ENCODE measurements at regions not wholly inside any gene's neighbourhood (a gene's known extent, or its start where the extent isn't known, plus 50 kb on each side); places are given as distances from the start of the nearest gene placed in this dataset.

- no peak for TF ChIP-seq CTCF (IDR thresholded peaks at IDR 0.05)
- intact Hi-C loops (cut with DNase I): no loop called here
- Histone ChIP-seq H3K4me3 (no peak overlapping the region), H3K9me3 (no peaks in the 10 kb centered on the region), H3K27me3 (peaks cover 0 to 3% (median 0%) of the 10 kb centered on the region in 7 donors), H3K4me1 (no peaks in the 10 kb centered on the region), H3K36me3 (no peaks in the 10 kb centered on the region), H3K27ac (no peak overlapping the region)
- DNase-seq (no peak), ATAC-seq (no peak)
- 52 to 56% methylated on average over 1 of the region's 1 CpG for WGBS, 2 donors
Observed at GRCh38 chr10:33064706-33065105, 106.7 kb upstream of the ITGB1 start.

GRCh38 chr10:33057620-33058019 lies 99.6 kb upstream of the ITGB1 start:
- no peak for TF ChIP-seq CTCF (IDR thresholded peaks at IDR 0.05)
- no peak for DNase-seq
- H3K4me3 ChIP-seq: no peak overlapping the region
- no peaks in the 10 kb centered on the region for H3K9me3 ChIP-seq
- no peaks in the 10 kb centered on the region for H3K27me3 ChIP-seq
- WGBS, 2 donors: 91 to 93% methylated on average over 12 of the region's 12 CpGs
- H3K4me1 ChIP-seq: peaks cover 0 to 15% (median 3%) of the 10 kb centered on the region in 9 donors
- H3K27ac ChIP-seq: no peak overlapping the region
- intact Hi-C loops (cut with DNase I): no loop called here
- no peak for ATAC-seq
- H3K36me3 ChIP-seq: no peaks in the 10 kb centered on the region

GRCh38 chr10:33056828-33057596 lies 99.0 kb upstream of the ITGB1 start:
- Histone ChIP-seq H3K4me1 (peaks cover 0 to 15% (median 3%) of the 10 kb centered on the region in 9 donors), H3K27ac (no peak overlapping the region), H3K4me3 (no peak overlapping the region), H3K36me3 (no peaks in the 10 kb centered on the region), H3K27me3 (no peaks in the 10 kb centered on the region), H3K9me3 (no peaks in the 10 kb centered on the region)
- intact Hi-C loops (cut with DNase I): no loop called here
- no peak for TF ChIP-seq CTCF (IDR thresholded peaks at IDR 0.05)
- WGBS, 2 donors: 83 to 84% methylated on average over 4 of the region's 4 CpGs
- no peak for DNase-seq
- ATAC-seq: no peak

GRCh38 chr10:33055625-33056024 lies 97.6 kb upstream of the ITGB1 start:
- intact Hi-C loops (cut with DNase I): no loop called here
- Histone ChIP-seq H3K9me3 (no peaks in the 10 kb centered on the region), H3K27me3 (no peaks in the 10 kb centered on the region), H3K4me3 (no peak overlapping the region), H3K36me3 (no peaks in the 10 kb centered on the region), H3K4me1 (peaks cover 0 to 15% (median 3%) of the 10 kb centered on the region in 9 donors), H3K27ac (no peak overlapping the region)
- no peak for ATAC-seq
- TF ChIP-seq CTCF (IDR thresholded peaks at IDR 0.05): no peak
- no peak for DNase-seq

All from heart right ventricle (tissue), 16 donors.